GM12891 (cell line): ENCODE measurements at regions not wholly inside any gene's neighbourhood (a gene's known extent, or its start where the extent isn't known, plus 50 kb on each side); places are given as distances from the start of the nearest gene placed in this dataset.

Experiments
- POLR2A ChIP-seq: IDR thresholded peaks from 2 replicates; pipeline ENCODE4 v1.6.1; 2011; ENCODE audit warnings: low read depth, low read length, control low read depth
- POLR2AphosphoS5 ChIP-seq: IDR thresholded peaks from 2 replicates; pipeline ENCODE4 v1.6.1; 2011; ENCODE audit warnings: low read depth, low read length, control low read depth
- TAF1 ChIP-seq: IDR thresholded peaks from 2 replicates; pipeline ENCODE4 v1.6.1; 2011; ENCODE audit warnings: low read depth, low read length, control low read depth

GRCh38 chr9:79087133-79087532 is 484.6 kb upstream of the TLE4 start:
- TF ChIP-seq POLR2AphosphoS5 (no peak), POLR2A (no peak), TAF1 (no peak)
